Neural crest cell (in vitro differentiated cells): ENCODE measurements at regions not wholly inside any gene's neighbourhood (a gene's known extent, or its start where the extent isn't known, plus 50 kb on each side); places are given as distances from the start of the nearest gene placed in this dataset.
"Not testable (repeated sequence)": the region's sequence is repeated elsewhere in the genome, so short reads cannot be mapped to it uniquely, and the experiment has no call there.

Experiments
- DNase-seq: peaks from one replicate; pipeline ENCODE4 v3.0.0; 2021; ENCODE audit warnings: low read depth, mixed read lengths, low spot score
- H3K27ac Mint-ChIP-seq: one replicate; pipeline ENCODE4 v1.8.0; 2021; ENCODE audit warnings: mild to moderate bottlenecking, mixed read lengths; ENCODE audit not compliant: unreplicated experiment
- H3K27me3 Mint-ChIP-seq: 2 replicates; pipeline ENCODE4 v1.8.0; 2021; ENCODE audit warnings: low read depth, mild to moderate bottlenecking, mixed read lengths
- H3K36me3 Mint-ChIP-seq: 2 replicates; pipeline ENCODE4 v1.8.0; 2021; ENCODE audit warnings: low read depth, mild to moderate bottlenecking, mixed read lengths
- H3K4me1 Mint-ChIP-seq: 2 replicates; pipeline ENCODE4 v1.8.0; 2021; ENCODE audit warnings: mixed read lengths
- H3K4me3 Mint-ChIP-seq: one replicate; pipeline ENCODE4 v1.8.0; 2021; ENCODE audit warnings: mild to moderate bottlenecking, mixed read lengths
- H3K9me3 Mint-ChIP-seq: 2 replicates; pipeline ENCODE4 v1.8.0; 2021; ENCODE audit warnings: mixed read lengths

DNA sequence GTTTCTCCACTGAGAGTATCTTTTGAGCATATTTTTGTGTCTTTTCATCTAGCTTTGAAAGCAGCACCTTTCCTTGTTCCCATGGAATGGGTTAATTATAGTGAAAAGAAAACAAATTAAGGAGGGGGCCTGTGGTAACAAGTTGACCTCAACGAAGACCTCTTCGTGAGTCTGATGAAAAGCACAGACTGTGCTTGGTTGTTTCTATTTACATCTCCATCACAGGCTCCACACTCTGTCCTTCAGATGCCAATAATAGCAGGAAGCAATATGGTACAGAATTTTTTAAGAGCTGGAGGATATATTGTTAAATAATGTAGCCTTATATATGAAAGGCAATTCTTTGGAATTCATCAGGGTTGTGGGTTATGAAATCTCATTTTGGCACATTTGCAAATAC lies 366.7 kb upstream of the OR4C13 start:
- not testable (repeated sequence) for H3K4me1 Mint-ChIP-seq, DNase-seq, H3K27me3 Mint-ChIP-seq, H3K36me3 Mint-ChIP-seq, H3K27ac Mint-ChIP-seq, H3K4me3 Mint-ChIP-seq, H3K9me3 Mint-ChIP-seq

GRCh38 chr11:49608892-49609291 lies 343.3 kb upstream of the OR4C13 start:
- not testable (repeated sequence) for H3K27me3 Mint-ChIP-seq, H3K4me1 Mint-ChIP-seq, DNase-seq, H3K36me3 Mint-ChIP-seq, H3K27ac Mint-ChIP-seq, H3K4me3 Mint-ChIP-seq
- H3K9me3 Mint-ChIP-seq = peaks cover 12% of the 10 kb centered on the region

DNA sequence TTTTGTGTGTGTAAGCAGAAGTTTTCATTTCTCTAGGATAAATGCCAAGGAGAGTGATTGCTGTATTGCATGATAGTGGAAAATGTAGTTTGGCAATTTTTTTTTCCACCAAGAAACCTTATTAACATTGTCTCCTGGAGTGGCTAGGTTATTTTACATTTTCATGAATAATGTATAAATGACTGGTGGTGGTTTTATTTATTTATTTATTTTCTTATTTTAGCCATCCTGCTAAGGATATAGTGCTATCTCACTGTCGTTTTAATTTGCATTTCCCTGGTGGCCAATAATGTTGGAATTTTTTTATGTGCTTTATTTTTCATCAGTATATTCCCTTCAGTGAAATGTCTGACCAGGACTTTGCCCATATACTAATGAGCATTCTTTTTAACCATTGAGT lies 328.3 kb upstream of the OR4C13 start:
- H3K36me3 Mint-ChIP-seq, H3K4me3 Mint-ChIP-seq, H3K27me3 Mint-ChIP-seq, DNase-seq, H3K27ac Mint-ChIP-seq, H3K4me1 Mint-ChIP-seq: not testable (repeated sequence)
- H3K9me3 Mint-ChIP-seq = peaks cover 20% of the 10 kb centered on the region

GRCh38 chr11:49670705-49671104 lies 281.5 kb upstream of the OR4C13 start:
- H3K27me3 Mint-ChIP-seq, DNase-seq, H3K4me3 Mint-ChIP-seq, H3K36me3 Mint-ChIP-seq, H3K27ac Mint-ChIP-seq, H3K4me1 Mint-ChIP-seq: not testable (repeated sequence)
- peaks cover 19% of the 10 kb centered on the region for H3K9me3 Mint-ChIP-seq

DNA sequence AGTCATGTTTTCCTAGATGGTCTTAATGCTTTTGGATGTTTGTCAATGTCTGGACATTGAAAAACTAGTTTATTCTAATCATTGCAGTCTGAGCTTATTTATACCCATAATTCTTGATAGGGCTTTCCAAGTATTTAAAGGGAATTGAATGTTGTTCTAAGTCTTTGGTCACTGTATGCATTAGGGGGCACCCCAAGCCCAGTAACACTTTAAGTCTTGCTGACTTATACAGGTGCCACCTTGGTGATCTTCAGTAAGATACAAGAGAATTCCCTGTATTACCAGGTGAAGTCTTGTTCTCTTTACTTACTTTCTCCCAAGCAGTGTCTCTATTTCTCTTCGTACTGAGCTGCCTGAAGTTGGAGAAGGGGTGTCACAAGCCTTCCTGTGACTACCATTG lies 250.1 kb upstream of the OR4C13 start:
- H3K36me3 Mint-ChIP-seq, H3K4me3 Mint-ChIP-seq, DNase-seq, H3K27ac Mint-ChIP-seq, H3K4me1 Mint-ChIP-seq, H3K27me3 Mint-ChIP-seq, H3K9me3 Mint-ChIP-seq: not testable (repeated sequence)

- not testable (repeated sequence) for H3K36me3 Mint-ChIP-seq, H3K4me1 Mint-ChIP-seq, DNase-seq, H3K4me3 Mint-ChIP-seq, H3K27ac Mint-ChIP-seq, H3K27me3 Mint-ChIP-seq
- peaks cover 17% of the 10 kb centered on the region for H3K9me3 Mint-ChIP-seq
These were observed 201.7 kb upstream of the OR4C13 start for GRCh38 chr11:49750447-49750846.

DNA sequence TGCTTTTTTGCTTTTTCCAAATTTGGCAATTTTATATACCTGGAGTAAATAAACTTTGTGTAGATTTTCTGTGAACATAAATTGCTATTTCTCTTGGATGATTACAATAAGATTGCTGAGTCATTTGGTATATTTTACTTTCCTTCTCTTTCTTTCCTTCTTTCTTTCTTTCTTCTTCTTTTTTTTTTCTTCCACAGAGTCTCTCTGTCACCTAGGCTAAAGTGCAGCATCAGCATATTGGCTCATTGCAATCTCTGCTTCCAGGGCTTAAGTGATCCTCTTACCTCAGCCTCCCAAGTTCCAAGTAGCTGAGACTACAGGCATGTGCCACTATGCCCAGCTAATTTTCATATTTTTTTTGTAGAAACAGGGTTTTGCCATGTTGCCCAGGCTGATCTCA lies 201.2 kb upstream of the OR4C13 start:
- not testable (repeated sequence) for H3K36me3 Mint-ChIP-seq, H3K27me3 Mint-ChIP-seq, H3K4me1 Mint-ChIP-seq, H3K27ac Mint-ChIP-seq, H3K4me3 Mint-ChIP-seq, DNase-seq
- H3K9me3 Mint-ChIP-seq = peaks cover 17% of the 10 kb centered on the region

DNA sequence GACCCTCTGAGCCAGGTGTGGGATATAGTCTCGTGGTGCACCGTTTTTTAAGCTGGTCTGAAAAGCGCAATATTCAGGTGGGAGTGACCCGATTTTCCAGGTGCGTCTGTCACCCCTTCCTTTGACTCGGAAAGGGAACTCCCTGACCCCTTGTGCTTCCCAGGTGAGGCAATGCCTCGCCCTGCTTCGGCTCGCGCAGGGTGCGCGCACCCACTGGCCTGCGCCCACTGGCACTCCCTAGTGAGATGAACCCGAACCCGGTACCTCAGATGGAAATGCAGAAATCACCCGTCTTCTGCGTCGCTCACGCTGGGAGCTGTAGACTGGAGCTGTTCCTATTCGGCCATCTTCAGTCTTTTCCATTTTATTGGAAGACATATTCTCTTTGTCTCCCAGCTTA lies 171.4 kb upstream of the OR4C13 start:
- H3K4me3 Mint-ChIP-seq, H3K9me3 Mint-ChIP-seq, DNase-seq, H3K27ac Mint-ChIP-seq, H3K4me1 Mint-ChIP-seq, H3K27me3 Mint-ChIP-seq, H3K36me3 Mint-ChIP-seq: not testable (repeated sequence)

DNA sequence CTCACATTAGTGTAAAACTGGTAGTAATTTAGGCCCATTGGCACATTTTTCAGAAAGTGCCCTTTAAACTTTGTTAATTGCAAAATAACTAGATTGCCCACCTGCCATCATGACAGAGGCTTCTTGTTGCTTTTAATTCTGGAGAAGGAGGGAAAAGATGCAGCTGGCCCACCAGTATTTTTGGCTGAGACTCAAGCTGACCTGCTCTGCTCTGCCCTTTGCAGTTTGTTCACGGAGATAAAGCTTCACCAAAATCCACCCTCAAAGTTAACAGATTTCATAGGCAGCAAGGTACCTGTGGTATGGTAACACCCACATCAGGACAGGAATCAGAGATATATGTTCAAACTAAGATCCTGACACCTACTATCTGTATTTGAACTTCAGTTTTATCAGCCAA lies 170.2 kb upstream of the OR4C13 start:
- not testable (repeated sequence) for H3K9me3 Mint-ChIP-seq, H3K36me3 Mint-ChIP-seq, H3K4me1 Mint-ChIP-seq, H3K4me3 Mint-ChIP-seq, H3K27me3 Mint-ChIP-seq, DNase-seq, H3K27ac Mint-ChIP-seq

DNA sequence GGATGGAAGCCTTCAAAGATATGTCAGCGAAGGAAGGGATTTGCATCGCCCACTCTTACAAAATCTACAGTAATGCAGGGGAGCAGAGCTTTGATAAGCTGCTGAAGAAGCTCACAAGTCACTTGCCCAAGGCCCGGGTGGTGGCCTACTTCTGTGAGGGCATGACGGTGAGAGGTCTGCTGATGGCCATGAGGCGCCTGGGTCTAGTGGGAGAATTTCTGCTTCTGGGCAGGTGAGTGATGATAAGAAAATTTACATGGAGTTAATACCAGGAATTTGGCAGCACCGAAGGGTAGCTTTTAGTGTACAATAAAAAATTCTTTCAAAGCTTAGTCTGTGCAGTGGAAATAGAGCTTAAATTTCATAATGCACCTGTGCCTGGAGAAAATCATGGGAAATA lies 168.3 kb upstream of the OR4C13 start:
- H3K4me1 Mint-ChIP-seq, H3K9me3 Mint-ChIP-seq, H3K27ac Mint-ChIP-seq, H3K27me3 Mint-ChIP-seq, H3K36me3 Mint-ChIP-seq, H3K4me3 Mint-ChIP-seq, DNase-seq: not testable (repeated sequence)

GRCh38 chr11:49789787-49790186 lies 162.4 kb upstream of the OR4C13 start:
- H3K4me1 Mint-ChIP-seq, DNase-seq, H3K27ac Mint-ChIP-seq, H3K27me3 Mint-ChIP-seq, H3K36me3 Mint-ChIP-seq, H3K4me3 Mint-ChIP-seq: not testable (repeated sequence)
- peaks cover 11% of the 10 kb centered on the region for H3K9me3 Mint-ChIP-seq

DNA sequence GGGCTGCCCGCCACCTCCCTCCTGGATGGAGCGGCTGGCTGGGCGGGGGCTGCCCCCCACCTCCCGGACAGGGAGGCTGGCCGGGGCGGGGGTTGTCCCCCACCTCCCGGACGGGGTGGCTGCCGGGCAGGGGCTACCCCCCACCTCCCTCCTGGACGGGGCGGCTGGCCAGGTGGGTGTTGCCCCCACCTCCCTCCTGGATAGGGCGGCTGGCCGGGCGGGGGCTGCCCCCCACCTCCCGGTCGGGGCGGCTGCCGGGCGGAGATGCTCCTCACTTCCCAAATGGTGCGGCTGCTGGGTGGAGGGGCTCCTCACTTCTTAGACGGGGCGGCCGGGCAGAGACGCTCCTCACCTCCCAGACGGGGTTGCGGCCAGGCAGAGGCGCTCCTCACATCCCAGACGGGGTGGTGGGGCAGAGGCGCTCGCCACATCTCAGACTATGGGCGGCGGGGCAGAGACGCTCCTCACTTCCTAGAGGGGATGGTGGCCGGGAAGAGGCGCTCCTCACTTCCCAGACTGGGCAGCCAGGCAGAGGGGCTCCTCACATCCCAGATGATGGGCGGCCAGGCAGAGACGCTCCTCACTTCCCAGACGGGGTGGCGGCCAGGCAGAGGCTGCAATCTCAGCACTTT lies 153.9 kb upstream of the OR4C13 start:
- not testable (repeated sequence) for H3K36me3 Mint-ChIP-seq, H3K4me3 Mint-ChIP-seq, H3K27me3 Mint-ChIP-seq, H3K4me1 Mint-ChIP-seq, H3K9me3 Mint-ChIP-seq, H3K27ac Mint-ChIP-seq, DNase-seq

GRCh38 chr11:49817705-49818430 lies 134.3 kb upstream of the OR4C13 start:
- H3K36me3 Mint-ChIP-seq, H3K27ac Mint-ChIP-seq, H3K4me3 Mint-ChIP-seq, H3K4me1 Mint-ChIP-seq, H3K9me3 Mint-ChIP-seq, DNase-seq, H3K27me3 Mint-ChIP-seq: not testable (repeated sequence)

- not testable (repeated sequence) for H3K36me3 Mint-ChIP-seq, H3K4me3 Mint-ChIP-seq, H3K9me3 Mint-ChIP-seq, H3K27ac Mint-ChIP-seq, DNase-seq, H3K4me1 Mint-ChIP-seq, H3K27me3 Mint-ChIP-seq
These were observed 129.0 kb upstream of the OR4C13 start for GRCh38 chr11:49823188-49823587.
